Natural killer cell (primary cell): ENCODE measurements at regions not wholly inside any gene's neighbourhood (a gene's known extent, or its start where the extent isn't known, plus 50 kb on each side); places are given as distances from the start of the nearest gene placed in this dataset.

ENCODE experiments used
- ATAC-seq, 3 donors: fragments of 150-1000 bp in 2 of 3; fragments of 200-7000 bp in 1 of 3; cut with Tn5 transposase; 1 replicate in 1 of 3; 2 replicates in 2 of 3; pipeline ENCODE4 v1.10.0; 2021; ENCODE audit warnings: mild to moderate bottlenecking in 2 of 3, moderate library complexity in 2 of 3
- DNase-seq, 2 donors: peaks; one replicate each; pipeline versions ENCODE4 v3.0.0 to v3.0.0-alpha.2; 2013 to 2021; ENCODE audit warnings: mixed read lengths in 1 of 2
- H3K27ac ChIP-seq: one replicate; pipeline ENCODE4 v1.5.1; 2013; ENCODE audit warnings: mild to moderate bottlenecking, low read length
- H3K27me3 ChIP-seq: one replicate; pipeline ENCODE4 v1.6.1; 2013; ENCODE audit warnings: low read length; ENCODE audit not compliant: control insufficient read depth, insufficient read depth
- H3K36me3 ChIP-seq: one replicate; pipeline ENCODE4 v1.6.1; 2013; ENCODE audit warnings: low read length; ENCODE audit not compliant: control insufficient read depth, insufficient read depth
- H3K4me1 ChIP-seq: one replicate; pipeline ENCODE4 v1.6.1; 2013; ENCODE audit warnings: low read length; ENCODE audit not compliant: control insufficient read depth, insufficient read depth
- H3K4me3 ChIP-seq: one replicate; pipeline ENCODE4 v1.5.1; 2013; ENCODE audit warnings: low read length
- H3K9me3 ChIP-seq: one replicate; pipeline ENCODE4 v1.6.1; 2013; ENCODE audit warnings: low read length; ENCODE audit not compliant: control insufficient read depth, insufficient read depth
- H3K27ac Mint-ChIP-seq, 2 donors: one replicate each; pipeline ENCODE4 v1.8.0; 2022; ENCODE audit warnings: mild to moderate bottlenecking in 2 of 2, mixed read lengths in 2 of 2, moderate library complexity in 1 of 2
- H3K27me3 Mint-ChIP-seq, 2 donors: one replicate each; pipeline ENCODE4 v1.8.0; 2022; ENCODE audit warnings: low read depth in 2 of 2, mixed read lengths in 2 of 2
- H3K36me3 Mint-ChIP-seq: one replicate; pipeline ENCODE4 v1.8.0; 2022; ENCODE audit warnings: mixed read lengths
- H3K4me1 Mint-ChIP-seq, 2 donors: one replicate each; pipeline ENCODE4 v1.8.0; 2022; ENCODE audit warnings: mixed read lengths in 2 of 2
- H3K4me3 Mint-ChIP-seq: one replicate; pipeline ENCODE4 v1.8.0; 2022; ENCODE audit warnings: mild to moderate bottlenecking, moderate library complexity, mixed read lengths
- H3K9me3 Mint-ChIP-seq, 2 donors: one replicate each; pipeline ENCODE4 v1.8.0; 2022; ENCODE audit warnings: mixed read lengths in 2 of 2
- CTCF ChIP-seq: fragments of 200-600 bp; IDR thresholded peaks from one replicate; pipeline ENCODE4 v1.8.0; 2022; ENCODE audit warnings: antibody characterized with exemption
- WGBS: methylation state at CpG from one replicate; pipeline ENCODE4 v1.1.7; 2013; ENCODE audit warnings: missing lambda C conversion rate; ENCODE audit not compliant: insufficient coverage; 5-methylcytosine and 5-hydroxymethylcytosine counted together
- intact Hi-C: fragments of 100-400 bp; cut with micrococcal nuclease; formaldehyde crosslinking; loops from one replicate; pipeline ENCODE4 v1.14.2; 2022

- H3K27ac Mint-ChIP-seq, result no peak overlapping the region
- H3K9me3 ChIP-seq, result no peaks in the 10 kb centered on the region
- DNase-seq (no peak), ATAC-seq (no peak)
- WGBS, result 100% methylated on average over 1 of the region's 4 CpGs
- H3K9me3 Mint-ChIP-seq, result no peaks in the 10 kb centered on the region
- no peaks in the 10 kb centered on the region for H3K27me3 ChIP-seq
- H3K4me3 ChIP-seq, result no peak overlapping the region
- TF ChIP-seq CTCF, result no peak
- H3K4me3 Mint-ChIP-seq, result no peak overlapping the region
- H3K4me1 ChIP-seq, result no peaks in the 10 kb centered on the region
- H3K36me3 ChIP-seq, result no peaks in the 10 kb centered on the region
- H3K36me3 Mint-ChIP-seq, result no peaks in the 10 kb centered on the region
- peaks cover 7 to 9% of the 10 kb centered on the region in 2 donors for H3K4me1 Mint-ChIP-seq
- H3K27ac ChIP-seq, result no peak overlapping the region
- peaks cover 17 to 23% of the 10 kb centered on the region in 2 donors for H3K27me3 Mint-ChIP-seq
- intact Hi-C loops, result no loop called here
Measured at GRCh38 chr2:12091201-12091806, 344.9 kb downstream of the LPIN1 start.

- peaks cover 6 to 7% of the 10 kb centered on the region in 2 donors for H3K4me1 Mint-ChIP-seq
- no peak for TF ChIP-seq CTCF
- H3K4me3 ChIP-seq, result no peak overlapping the region
- peaks cover 21 to 26% of the 10 kb centered on the region in 2 donors for H3K27me3 Mint-ChIP-seq
- H3K27ac ChIP-seq, result no peak overlapping the region
- H3K9me3 Mint-ChIP-seq, result no peaks in the 10 kb centered on the region
- H3K36me3 Mint-ChIP-seq, result no peaks in the 10 kb centered on the region
- H3K4me3 Mint-ChIP-seq, result no peak overlapping the region
- no peak overlapping the region for H3K27ac Mint-ChIP-seq
- no peaks in the 10 kb centered on the region for H3K27me3 ChIP-seq
- H3K4me1 ChIP-seq, result no peaks in the 10 kb centered on the region
- 100% methylated on average over 3 of the region's 3 CpGs for WGBS
- intact Hi-C loops, result no loop called here
- no peak for ATAC-seq
- H3K36me3 ChIP-seq, result no peaks in the 10 kb centered on the region
- no peaks in the 10 kb centered on the region for H3K9me3 ChIP-seq
- no peak for DNase-seq
Measured at GRCh38 chr2:12094134-12094533, 347.7 kb downstream of the LPIN1 start.

GRCh38 chr2:12096051-12096787 is 349.8 kb downstream of the LPIN1 start:
- no peak for TF ChIP-seq CTCF
- Mint-ChIP-seq H3K4me3 (no peak overlapping the region), H3K27me3 (peaks cover 17 to 20% of the 10 kb centered on the region in 2 donors), H3K36me3 (no peaks in the 10 kb centered on the region), H3K9me3 (no peaks in the 10 kb centered on the region), H3K27ac (no peak overlapping the region), H3K4me1 (peaks cover 9 to 18% of the 10 kb centered on the region in 2 donors)
- intact Hi-C loops, result no loop called here
- no peaks in the 10 kb centered on the region for H3K36me3 ChIP-seq
- ATAC-seq, result no peak
- peaks cover 5% of the 10 kb centered on the region for H3K4me1 ChIP-seq
- DNase-seq, result no peak
- H3K4me3 ChIP-seq, result no peak overlapping the region
- no peaks in the 10 kb centered on the region for H3K9me3 ChIP-seq
- H3K27ac ChIP-seq, result no peak overlapping the region
- whole genome bisulfite sequencing, result 89% methylated on average over 9 of the region's 12 CpGs
- no peaks in the 10 kb centered on the region for H3K27me3 ChIP-seq
